ENCODE measurements at regions not wholly inside any gene's neighbourhood (a gene's known extent, or its start where the extent isn't known, plus 50 kb on each side); places are given as distances from the start of the nearest gene placed in this dataset.

GRCh38 chr1:100629391-100629790 is 90.2 kb upstream of the VCAM1 start:
- no peak overlapping the region for H3K4me3 ChIP-seq (ENCODE audit: low read depth in 1 of 2, low read length in 2 of 2)
- no peak for DNase-seq
- H3K27ac ChIP-seq (ENCODE audit: low read length): no peak overlapping the region
- no peak for ATAC-seq (ENCODE audit: insufficient read depth, low read depth)
- TF ChIP-seq CTCF (IDR thresholded peaks at IDR 0.05; ENCODE audit: borderline replicate concordance, extremely low read depth, low read length, poor library complexity, severe bottlenecking) (no peak), EZH2 (IDR thresholded peaks at IDR 0.05; ENCODE audit: borderline replicate concordance, low read depth, low read length, severe bottlenecking) (no peak)
- H3K4me1 ChIP-seq (ENCODE audit: insufficient read depth, low read length): peaks cover 11% of the 10 kb centered on the region
- no peak overlapping the region for H3K9ac ChIP-seq (ENCODE audit: low read depth, low read length)
- H2AFZ ChIP-seq (ENCODE audit: low read depth, low read length): no peak overlapping the region
- no peaks in the 10 kb centered on the region for H4K20me1 ChIP-seq (ENCODE audit: insufficient read depth, low read length)
- no peaks in the 10 kb centered on the region for H3K9me3 ChIP-seq (ENCODE audit: insufficient read depth, low read length, severe bottlenecking)
- no peak overlapping the region for H3K4me2 ChIP-seq (ENCODE audit: insufficient read depth, low read length)
- no peaks in the 10 kb centered on the region for H3K27me3 ChIP-seq (ENCODE audit: insufficient read depth, low read length, poor library complexity)
- no peaks in the 10 kb centered on the region for H3K79me2 ChIP-seq (ENCODE audit: insufficient read depth, low read length)
- no peaks in the 10 kb centered on the region for H3K36me3 ChIP-seq (ENCODE audit: insufficient read depth, low read length)

GRCh38 chr1:100631015-100631551 is 88.5 kb upstream of the VCAM1 start:
- DNase-seq: peak; percentile 37
- H3K9me3 ChIP-seq (ENCODE audit: insufficient read depth, low read length, severe bottlenecking): no peaks in the 10 kb centered on the region
- TF ChIP-seq EZH2 (IDR thresholded peaks at IDR 0.05; ENCODE audit: borderline replicate concordance, low read depth, low read length, severe bottlenecking): no peak

GRCh38 chr1:100642826-100643225 is 76.7 kb upstream of the VCAM1 start:
- no peaks in the 10 kb centered on the region for H3K4me1 ChIP-seq (ENCODE audit: insufficient read depth, low read length)
- H2AFZ ChIP-seq (ENCODE audit: low read depth, low read length): no peak overlapping the region
- DNase-seq (no peak), ATAC-seq (ENCODE audit: insufficient read depth, low read depth) (no peak)
- H3K79me2 ChIP-seq (ENCODE audit: insufficient read depth, low read length): no peaks in the 10 kb centered on the region
- TF ChIP-seq EZH2 (IDR thresholded peaks at IDR 0.05; ENCODE audit: borderline replicate concordance, low read depth, low read length, severe bottlenecking): no peak
- no peak for TF ChIP-seq CTCF (IDR thresholded peaks at IDR 0.05; ENCODE audit: borderline replicate concordance, extremely low read depth, low read length, poor library complexity, severe bottlenecking)
- no peaks in the 10 kb centered on the region for H3K36me3 ChIP-seq (ENCODE audit: insufficient read depth, low read length)
- H3K9ac ChIP-seq (ENCODE audit: low read depth, low read length): no peak overlapping the region
- no peaks in the 10 kb centered on the region for H3K27me3 ChIP-seq (ENCODE audit: insufficient read depth, low read length, poor library complexity)
- H3K4me3 ChIP-seq (ENCODE audit: low read depth in 1 of 2, low read length in 2 of 2): no peak overlapping the region
- no peaks in the 10 kb centered on the region for H4K20me1 ChIP-seq (ENCODE audit: insufficient read depth, low read length)
- no peaks in the 10 kb centered on the region for H3K9me3 ChIP-seq (ENCODE audit: insufficient read depth, low read length, severe bottlenecking)
- no peak overlapping the region for H3K4me2 ChIP-seq (ENCODE audit: insufficient read depth, low read length)
- no peak overlapping the region for H3K27ac ChIP-seq (ENCODE audit: low read length)

More at GRCh38 chr1:100631015-100631551, 88.5 kb upstream of the VCAM1 start:
- Histone ChIP-seq H3K4me2 (ENCODE audit: insufficient read depth, low read length) (no peak overlapping the region), H3K79me2 (ENCODE audit: insufficient read depth, low read length) (no peaks in the 10 kb centered on the region), H3K27ac (ENCODE audit: low read length) (no peak overlapping the region), H3K27me3 (ENCODE audit: insufficient read depth, low read length, poor library complexity) (no peaks in the 10 kb centered on the region), H2AFZ (ENCODE audit: low read depth, low read length) (no peak overlapping the region), H4K20me1 (ENCODE audit: insufficient read depth, low read length) (no peaks in the 10 kb centered on the region), H3K36me3 (ENCODE audit: insufficient read depth, low read length) (no peaks in the 10 kb centered on the region), H3K4me3 (ENCODE audit: low read depth in 1 of 2, low read length in 2 of 2) (no peak overlapping the region), H3K9ac (ENCODE audit: low read depth, low read length) (no peak overlapping the region), H3K4me1 (ENCODE audit: insufficient read depth, low read length) (peaks cover 11% of the 10 kb centered on the region)
- ATAC-seq (ENCODE audit: insufficient read depth, low read depth): peak; percentile 99

GRCh38 chr1:100643471-100644196 is 75.9 kb upstream of the VCAM1 start:
- Histone ChIP-seq H3K4me2 (ENCODE audit: insufficient read depth, low read length) (no peak overlapping the region), H3K9ac (ENCODE audit: low read depth, low read length) (no peak overlapping the region), H3K4me1 (ENCODE audit: insufficient read depth, low read length) (no peaks in the 10 kb centered on the region), H3K79me2 (ENCODE audit: insufficient read depth, low read length) (no peaks in the 10 kb centered on the region), H3K36me3 (ENCODE audit: insufficient read depth, low read length) (no peaks in the 10 kb centered on the region), H3K27me3 (ENCODE audit: insufficient read depth, low read length, poor library complexity) (no peaks in the 10 kb centered on the region), H4K20me1 (ENCODE audit: insufficient read depth, low read length) (no peaks in the 10 kb centered on the region), H3K4me3 (ENCODE audit: low read depth in 1 of 2, low read length in 2 of 2) (no peak overlapping the region), H2AFZ (ENCODE audit: low read depth, low read length) (no peak overlapping the region), H3K27ac (ENCODE audit: low read length) (no peak overlapping the region), H3K9me3 (ENCODE audit: insufficient read depth, low read length, severe bottlenecking) (peaks cover under 1% of the 10 kb centered on the region)
- no peak for DNase-seq
- no peak for TF ChIP-seq CTCF (IDR thresholded peaks at IDR 0.05; ENCODE audit: borderline replicate concordance, extremely low read depth, low read length, poor library complexity, severe bottlenecking)
- no peak for TF ChIP-seq EZH2 (IDR thresholded peaks at IDR 0.05; ENCODE audit: borderline replicate concordance, low read depth, low read length, severe bottlenecking)
- no peak for ATAC-seq (ENCODE audit: insufficient read depth, low read depth)

Data from DND-41 (cell line).